PC-3 (cell line): ENCODE measurements at regions not wholly inside any gene's neighbourhood (a gene's known extent, or its start where the extent isn't known, plus 50 kb on each side); places are given as distances from the start of the nearest gene placed in this dataset.

Source experiments
- EZH2 ChIP-seq: fragments of 300-600 bp; sonication (generic); IDR thresholded peaks from one replicate; pipeline ENCODE4 v1.6.1; 2017; ENCODE audit warnings: antibody characterized with exemption, mild to moderate bottlenecking, low read length; ENCODE audit not compliant: unreplicated experiment
- TF ChIP-seq, protein P1 (sequence below): fragments of 300-600 bp; sonication (generic); conservative IDR thresholded peaks from 2 replicates; pipeline ENCODE4 v1.5.1; 2017; ENCODE audit warnings: antibody characterized with exemption, low read depth, mild to moderate bottlenecking, low read length

DNA sequence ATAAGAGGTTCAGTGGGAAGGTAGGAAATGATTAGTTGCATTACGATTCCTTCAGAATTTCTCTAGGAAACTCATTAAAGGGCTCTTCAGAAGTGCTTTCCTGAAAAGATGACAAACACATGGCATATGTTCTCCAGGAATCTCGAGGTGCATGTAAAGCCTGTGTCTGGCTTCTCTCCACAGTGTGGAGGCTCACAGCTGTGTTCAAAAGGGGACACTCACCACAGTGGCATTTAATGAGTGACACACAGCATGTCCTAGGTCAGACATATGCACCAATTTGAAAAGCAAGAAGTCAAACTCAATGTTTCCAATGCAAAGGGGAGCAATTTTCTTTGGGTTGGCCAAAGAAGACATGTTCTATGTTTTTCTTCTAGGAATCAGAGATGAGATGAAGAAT, 976.9 kb downstream of the MAT2B start:
- TF ChIP-seq, protein P1, sequence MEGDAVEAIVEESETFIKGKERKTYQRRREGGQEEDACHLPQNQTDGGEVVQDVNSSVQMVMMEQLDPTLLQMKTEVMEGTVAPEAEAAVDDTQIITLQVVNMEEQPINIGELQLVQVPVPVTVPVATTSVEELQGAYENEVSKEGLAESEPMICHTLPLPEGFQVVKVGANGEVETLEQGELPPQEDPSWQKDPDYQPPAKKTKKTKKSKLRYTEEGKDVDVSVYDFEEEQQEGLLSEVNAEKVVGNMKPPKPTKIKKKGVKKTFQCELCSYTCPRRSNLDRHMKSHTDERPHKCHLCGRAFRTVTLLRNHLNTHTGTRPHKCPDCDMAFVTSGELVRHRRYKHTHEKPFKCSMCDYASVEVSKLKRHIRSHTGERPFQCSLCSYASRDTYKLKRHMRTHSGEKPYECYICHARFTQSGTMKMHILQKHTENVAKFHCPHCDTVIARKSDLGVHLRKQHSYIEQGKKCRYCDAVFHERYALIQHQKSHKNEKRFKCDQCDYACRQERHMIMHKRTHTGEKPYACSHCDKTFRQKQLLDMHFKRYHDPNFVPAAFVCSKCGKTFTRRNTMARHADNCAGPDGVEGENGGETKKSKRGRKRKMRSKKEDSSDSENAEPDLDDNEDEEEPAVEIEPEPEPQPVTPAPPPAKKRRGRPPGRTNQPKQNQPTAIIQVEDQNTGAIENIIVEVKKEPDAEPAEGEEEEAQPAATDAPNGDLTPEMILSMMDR: no peak
- no peak for TF ChIP-seq EZH2
